IPS-18c (cell line): ENCODE measurements at regions not wholly inside any gene's neighbourhood (a gene's known extent, or its start where the extent isn't known, plus 50 kb on each side); places are given as distances from the start of the nearest gene placed in this dataset.

Experiments used
- H3K4me3 ChIP-seq: 2 replicates; pipeline ENCODE4 v1.7.0; 2013; ENCODE audit warnings: low read depth, mild to moderate bottlenecking, low read length, moderate library complexity; ENCODE audit not compliant: insufficient read depth
- H3K9me3 ChIP-seq: one replicate; pipeline ENCODE4 v1.6.1; 2013; ENCODE audit warnings: mild to moderate bottlenecking, low read length, moderate library complexity; ENCODE audit not compliant: control insufficient read depth, insufficient read depth

DNA sequence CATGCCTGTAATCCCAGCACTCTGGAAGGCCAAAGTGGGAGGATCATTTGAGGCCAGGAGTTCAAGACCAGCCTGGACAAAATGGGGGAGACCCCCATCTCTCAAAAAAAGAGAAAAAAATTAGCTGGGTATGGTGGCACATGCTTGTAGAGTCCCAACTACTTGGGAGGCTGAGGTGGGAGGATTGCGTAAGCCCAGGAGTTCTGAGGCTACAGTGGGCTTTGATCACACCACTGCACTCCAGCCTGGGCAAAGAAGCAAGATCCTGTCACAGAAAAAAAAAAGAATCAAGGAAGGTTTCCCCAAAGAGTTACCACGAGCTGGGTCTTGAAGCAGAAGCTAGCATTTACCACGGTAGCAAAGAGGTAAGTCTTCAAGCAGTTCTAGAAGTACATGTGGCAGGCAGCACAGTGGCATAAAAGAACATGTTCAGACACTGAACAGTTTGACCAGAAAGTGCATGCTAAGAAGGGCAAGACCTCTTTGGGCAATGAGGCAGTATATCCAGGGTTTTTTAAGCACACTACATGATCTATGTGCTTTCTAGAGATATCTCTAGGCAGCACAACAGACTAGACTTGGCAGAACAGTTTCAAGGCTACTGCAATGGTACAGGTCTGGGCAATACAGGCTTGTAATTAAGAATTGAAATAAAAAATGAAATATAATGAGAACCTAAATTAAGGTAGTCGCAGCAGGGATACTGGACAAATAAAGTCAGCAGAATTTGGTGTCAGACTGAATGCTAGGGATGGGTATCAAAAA, 418.5 kb downstream of the SHQ1 start:
- H3K9me3 ChIP-seq: no peaks in the 10 kb centered on the region
- no peak overlapping the region for H3K4me3 ChIP-seq

DNA sequence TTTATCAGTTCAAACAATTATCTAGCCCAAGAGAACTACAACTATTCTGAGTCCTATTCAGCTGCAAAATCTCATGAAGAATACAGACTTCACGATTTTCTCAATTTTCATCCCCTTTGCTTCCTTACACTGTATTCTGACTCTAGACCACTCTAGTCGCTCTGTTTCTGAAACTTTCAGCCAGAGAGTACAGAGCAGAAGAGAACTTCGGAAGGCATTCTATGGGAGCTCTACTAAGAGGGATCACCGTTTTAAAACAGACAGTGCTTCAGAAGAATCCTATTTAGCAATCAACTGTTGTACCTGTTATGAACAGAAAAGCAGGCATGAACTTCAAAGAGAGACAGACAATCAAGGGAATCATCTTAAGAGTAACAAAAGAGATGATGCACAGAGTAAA, 419.4 kb downstream of the SHQ1 start:
- no peaks in the 10 kb centered on the region for H3K9me3 ChIP-seq
- H3K4me3 ChIP-seq: no peak overlapping the region

DNA sequence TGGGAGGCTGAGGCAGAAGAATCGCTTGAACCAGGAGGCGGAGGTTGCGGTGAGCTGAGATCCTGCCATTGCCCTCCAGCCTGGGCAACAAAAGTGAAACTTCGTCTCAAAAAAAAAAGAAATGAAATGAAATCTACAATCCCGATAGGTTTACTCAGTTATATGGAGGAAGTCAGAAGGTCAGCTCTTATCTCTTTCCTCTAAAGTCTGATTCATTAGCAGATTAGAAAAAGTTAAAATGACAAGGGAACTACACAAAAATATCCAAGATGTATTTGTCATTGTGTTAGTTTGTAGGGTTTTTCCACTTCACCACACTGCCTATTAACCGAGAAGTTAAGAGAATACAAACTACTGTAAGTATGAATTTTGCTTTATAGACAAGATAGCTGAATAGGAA, 420.6 kb downstream of the SHQ1 start:
- no peak overlapping the region for H3K4me3 ChIP-seq
- H3K9me3 ChIP-seq: no peaks in the 10 kb centered on the region

DNA sequence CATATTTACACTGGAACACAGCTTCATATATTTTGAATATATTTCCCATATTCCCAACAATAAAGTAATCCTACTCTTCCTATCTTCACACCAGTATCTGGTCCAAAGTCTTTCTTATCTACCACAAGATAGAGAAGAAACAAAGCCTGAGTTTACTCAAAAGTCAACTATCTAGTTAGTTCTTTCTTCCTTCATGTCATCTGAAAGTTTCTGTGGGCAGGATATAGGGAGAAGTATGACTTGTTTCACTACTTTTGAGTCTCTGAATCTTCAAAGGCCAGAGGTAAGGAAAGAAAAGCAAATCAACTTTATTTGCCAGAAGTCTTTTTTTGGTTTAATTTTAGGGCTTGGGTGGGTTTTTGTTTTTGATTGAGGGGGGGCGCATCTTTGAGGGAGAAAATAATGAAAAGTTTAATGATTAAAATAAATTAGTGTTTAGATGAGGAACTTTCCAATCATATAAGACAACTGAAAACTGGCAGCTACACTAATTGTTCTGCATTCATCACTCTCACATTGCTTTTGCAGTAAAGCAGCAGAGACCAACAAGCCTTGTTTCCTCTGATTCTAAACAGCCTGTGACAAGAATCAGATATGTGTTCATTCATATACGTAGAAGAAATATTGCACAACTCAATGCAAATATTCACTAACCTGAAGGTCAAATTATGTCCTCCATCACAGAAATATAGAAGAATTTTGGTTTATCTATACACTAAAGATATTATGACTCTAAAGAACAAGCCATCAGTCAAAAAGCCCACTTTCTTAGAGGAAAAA, 421.4 kb downstream of the SHQ1 start:
- no peaks in the 10 kb centered on the region for H3K9me3 ChIP-seq
- H3K4me3 ChIP-seq: no peak overlapping the region

DNA sequence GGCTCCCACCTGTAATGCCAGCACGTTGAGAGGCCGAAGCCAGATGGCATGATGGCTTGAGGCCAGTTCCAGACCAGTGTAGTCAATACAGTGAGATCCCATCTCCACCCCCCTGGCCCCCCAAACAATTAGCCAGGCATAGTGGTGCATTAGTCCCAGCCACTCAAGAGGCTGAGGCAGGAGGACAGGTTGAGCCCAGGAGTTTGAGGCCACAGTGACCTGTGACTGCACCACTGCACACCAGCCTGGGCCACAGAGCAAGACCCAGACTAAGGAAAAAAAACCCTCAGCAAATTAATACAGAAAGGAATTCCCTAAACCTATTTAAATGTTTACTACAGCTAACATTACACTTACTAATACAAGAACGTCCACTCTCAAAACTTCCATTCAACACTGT, 424.6 kb downstream of the SHQ1 start:
- Histone ChIP-seq H3K9me3 (no peaks in the 10 kb centered on the region), H3K4me3 (no peak overlapping the region)

DNA sequence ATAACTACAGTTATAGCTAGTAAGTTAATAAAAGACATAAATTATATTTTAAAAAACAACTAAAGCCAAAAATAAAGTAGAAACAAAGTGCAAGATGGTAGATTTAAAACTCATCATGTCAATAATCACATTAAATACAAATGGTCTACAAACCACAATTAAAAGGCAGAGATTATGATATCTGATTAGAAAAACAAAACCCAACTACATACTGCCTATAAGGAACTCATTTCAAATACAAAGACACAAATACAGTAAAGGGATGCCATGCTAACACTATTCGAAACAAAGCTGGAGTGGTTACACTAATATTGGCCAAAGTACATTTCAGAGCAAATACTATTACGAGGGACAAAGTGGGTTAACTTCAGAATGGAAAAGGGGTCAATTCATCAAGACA, 426.5 kb downstream of the SHQ1 start:
- Histone ChIP-seq H3K4me3 (no peak overlapping the region), H3K9me3 (no peaks in the 10 kb centered on the region)

DNA sequence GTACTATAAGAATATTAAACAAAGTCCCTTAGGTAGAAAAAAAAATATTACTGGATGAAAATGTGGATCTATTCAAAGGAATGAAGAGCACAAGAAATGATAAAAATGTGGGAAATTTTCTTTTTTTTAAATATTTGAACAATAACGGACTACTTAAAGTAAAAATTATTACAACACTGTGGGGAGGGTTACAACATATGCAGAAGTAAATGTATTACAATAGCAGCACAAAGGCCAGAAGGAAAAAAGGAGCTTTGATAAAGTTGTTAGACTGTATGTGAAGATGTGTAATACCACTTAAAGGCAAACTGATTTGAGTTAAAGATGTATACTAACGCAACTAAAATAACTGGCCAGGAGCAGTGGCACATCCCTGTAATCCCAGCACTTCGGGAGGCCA, 427.1 kb downstream of the SHQ1 start:
- Histone ChIP-seq H3K9me3 (no peaks in the 10 kb centered on the region), H3K4me3 (no peak overlapping the region)

DNA sequence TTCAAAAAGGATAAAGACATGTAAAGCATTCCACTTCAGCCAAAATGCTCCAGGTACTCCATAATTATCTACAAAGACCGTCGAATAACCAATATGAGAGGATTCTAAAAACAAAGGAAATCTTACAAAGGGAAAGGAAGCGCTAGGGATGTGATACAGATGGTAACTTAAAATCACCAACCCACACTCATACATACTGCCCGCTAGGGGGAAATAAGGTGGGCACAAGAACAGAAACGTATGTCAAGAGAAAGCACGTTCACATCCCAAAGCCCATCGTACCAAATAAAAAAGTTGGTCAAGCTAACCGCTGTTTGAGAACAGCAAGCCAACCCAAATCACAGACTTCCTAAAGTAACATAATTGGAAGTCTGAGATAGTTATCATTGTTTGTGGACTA, 429.4 kb downstream of the SHQ1 start:
- Histone ChIP-seq H3K4me3 (no peak overlapping the region), H3K9me3 (no peaks in the 10 kb centered on the region)

DNA sequence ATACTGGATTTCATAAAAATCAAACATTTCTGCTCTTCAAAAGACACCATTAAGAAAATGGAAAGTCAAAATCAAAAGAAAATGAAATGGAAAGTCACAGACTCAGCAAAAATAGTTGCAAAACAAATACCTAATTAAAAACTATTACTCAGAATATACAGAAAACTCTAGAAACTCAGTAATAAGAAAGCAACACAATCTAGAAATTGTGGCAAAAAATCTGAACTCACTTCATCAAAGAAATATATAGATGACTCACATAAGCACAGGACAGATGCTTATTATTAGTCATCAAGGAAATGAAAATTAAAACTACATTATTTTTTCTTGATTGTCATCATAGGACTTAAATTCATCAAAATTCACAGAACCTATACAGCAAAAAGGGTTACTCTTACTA, 430.0 kb downstream of the SHQ1 start:
- Histone ChIP-seq H3K9me3 (no peaks in the 10 kb centered on the region), H3K4me3 (no peak overlapping the region)

DNA sequence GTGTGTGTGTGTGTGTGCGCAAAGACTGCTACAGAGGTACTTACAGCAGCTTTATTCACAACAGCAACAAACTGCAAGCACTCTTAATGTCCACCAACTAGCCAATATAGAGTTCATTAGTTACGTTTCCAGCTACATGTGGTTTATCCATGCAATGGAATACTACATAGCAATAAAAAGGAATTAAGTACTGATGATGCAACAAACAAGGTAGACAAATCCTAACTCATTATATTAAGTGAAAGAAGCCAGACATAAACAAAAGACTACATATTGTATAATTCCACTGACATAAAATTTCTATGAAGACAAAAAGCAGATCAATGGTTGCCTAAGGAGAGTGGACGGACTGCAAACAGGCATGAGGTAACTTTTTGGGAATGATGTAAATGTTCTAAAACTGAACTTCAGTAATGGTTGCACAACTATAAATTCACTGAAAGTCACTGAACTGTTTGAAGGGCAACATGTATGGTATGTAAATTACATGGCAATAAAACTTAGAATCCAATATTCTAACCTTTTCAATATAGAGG, 433.7 kb downstream of the SHQ1 start:
- Histone ChIP-seq H3K9me3 (no peaks in the 10 kb centered on the region), H3K4me3 (no peak overlapping the region)

DNA sequence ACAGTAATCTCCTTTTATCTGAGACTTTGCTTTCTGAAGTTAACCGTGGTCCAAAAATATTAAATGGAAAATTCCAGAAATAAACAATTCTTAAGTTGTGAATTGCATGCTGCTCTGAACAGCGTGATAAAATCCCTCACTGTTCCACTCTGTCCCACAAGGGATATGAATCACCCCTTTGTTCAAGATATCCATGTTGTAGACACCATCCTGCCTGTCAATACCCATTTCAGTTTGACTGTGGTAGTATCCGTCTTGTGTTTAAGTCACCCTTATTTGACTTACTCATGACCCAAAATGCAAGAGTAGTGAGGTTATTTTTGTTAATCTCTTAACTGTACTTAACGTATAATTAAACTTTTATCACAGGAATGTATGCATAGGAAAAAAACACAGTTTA, 435.0 kb downstream of the SHQ1 start:
- Histone ChIP-seq H3K9me3 (no peaks in the 10 kb centered on the region), H3K4me3 (no peak overlapping the region)

DNA sequence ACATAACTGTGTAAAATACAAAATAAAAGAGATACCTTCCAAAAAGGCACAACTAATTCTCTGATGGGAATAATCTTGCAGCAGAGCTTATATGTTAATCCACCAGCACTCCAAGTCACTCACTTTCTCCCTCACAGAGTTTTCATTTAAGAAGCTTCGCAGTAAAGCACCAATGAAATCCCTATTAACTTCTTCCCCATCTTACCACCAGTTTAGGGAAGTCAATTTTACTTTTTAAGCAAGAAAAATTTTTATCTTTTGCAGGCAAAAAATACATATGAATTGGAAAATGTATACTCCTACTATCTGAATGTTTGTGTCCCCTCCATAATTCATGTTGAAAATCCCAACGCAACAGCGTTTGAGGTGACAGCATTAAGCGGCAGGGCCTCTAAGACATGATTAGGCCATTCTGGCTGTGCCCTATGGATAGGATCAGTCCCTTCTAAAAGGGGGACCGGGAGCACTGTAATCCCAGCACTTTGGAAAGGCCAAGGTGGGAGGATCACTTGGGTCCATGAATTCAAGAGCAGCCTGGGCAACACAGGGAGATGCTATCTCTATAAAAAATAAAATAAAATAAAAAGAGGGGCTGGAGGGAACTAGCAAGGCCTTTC, 435.8 kb downstream of the SHQ1 start:
- Histone ChIP-seq H3K4me3 (no peak overlapping the region), H3K9me3 (no peaks in the 10 kb centered on the region)

DNA sequence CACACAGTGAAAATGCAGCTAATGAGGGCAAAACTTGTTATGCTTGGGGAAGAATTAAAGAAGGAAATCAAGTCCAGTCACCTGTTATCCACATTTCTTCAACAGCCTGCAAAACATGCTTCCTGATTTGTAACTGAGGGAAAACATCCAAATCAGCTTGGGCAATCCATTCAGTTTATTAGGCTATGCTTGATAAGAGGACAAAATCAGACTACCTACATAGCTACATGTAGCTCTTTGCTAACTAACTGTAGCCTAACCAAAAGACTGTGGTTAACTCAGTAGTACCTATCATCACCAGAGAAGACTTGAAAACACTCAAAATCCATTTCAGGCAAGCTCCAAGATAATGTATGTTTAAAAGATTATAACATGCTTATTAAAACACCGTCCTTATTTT, 436.4 kb downstream of the SHQ1 start:
- no peak overlapping the region for H3K4me3 ChIP-seq
- H3K9me3 ChIP-seq: no peaks in the 10 kb centered on the region

DNA sequence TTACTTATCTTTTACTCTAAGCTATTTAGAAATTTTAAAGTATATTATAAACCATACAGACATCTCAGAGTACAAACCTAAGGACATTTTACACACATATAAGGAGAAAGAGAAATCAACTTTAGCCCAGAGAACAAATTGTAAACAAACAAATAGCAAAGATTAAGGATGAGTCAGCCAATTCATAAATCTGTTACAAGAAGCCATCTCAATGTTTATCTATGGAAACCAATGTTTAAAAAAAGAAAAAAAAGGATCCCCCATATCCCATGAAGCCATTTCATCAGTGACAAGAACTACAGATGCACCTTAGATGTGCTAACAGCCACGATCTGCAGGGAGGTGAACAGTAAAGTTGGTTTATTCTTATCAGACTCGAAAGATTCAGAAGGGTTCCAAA, 437.1 kb downstream of the SHQ1 start:
- Histone ChIP-seq H3K9me3 (no peaks in the 10 kb centered on the region), H3K4me3 (no peak overlapping the region)

DNA sequence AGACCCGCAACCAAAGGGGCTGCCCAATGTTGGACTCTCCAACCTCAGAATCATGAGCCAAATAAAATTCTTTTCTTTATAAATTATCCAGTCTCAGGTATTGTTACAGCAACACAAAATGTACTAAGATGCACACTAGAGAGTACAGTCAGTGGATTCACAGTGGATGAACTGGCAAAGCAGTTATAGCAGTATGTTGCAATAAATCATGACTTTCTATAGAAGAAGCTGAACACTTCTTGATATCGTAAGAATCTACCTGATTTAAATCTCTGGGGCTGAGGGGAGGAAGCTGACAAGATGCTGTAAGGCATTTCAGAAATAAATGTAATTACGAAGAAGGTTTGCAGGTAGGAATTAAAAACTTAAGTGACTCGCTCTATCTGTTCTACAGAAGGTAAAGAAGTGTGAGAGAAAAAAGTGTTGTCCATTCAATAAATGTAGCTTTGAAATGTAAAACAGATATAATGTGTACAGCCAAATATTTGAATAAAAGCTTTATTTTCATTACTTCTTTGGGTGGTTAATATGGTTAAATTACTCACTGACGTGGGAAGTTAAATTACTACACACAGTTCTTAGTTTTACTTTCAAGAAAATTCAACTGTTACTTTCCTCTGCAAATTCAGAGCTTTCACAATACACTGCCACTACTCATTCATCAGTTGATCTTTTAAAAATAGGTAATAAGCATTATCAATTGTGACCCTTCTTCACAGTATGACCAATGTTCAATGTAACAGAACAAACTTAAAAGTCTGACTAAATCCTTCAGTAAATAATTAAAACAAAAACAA, 439.1 kb downstream of the SHQ1 start:
- H3K4me3 ChIP-seq: no peak overlapping the region
- H3K9me3 ChIP-seq: no peaks in the 10 kb centered on the region

DNA sequence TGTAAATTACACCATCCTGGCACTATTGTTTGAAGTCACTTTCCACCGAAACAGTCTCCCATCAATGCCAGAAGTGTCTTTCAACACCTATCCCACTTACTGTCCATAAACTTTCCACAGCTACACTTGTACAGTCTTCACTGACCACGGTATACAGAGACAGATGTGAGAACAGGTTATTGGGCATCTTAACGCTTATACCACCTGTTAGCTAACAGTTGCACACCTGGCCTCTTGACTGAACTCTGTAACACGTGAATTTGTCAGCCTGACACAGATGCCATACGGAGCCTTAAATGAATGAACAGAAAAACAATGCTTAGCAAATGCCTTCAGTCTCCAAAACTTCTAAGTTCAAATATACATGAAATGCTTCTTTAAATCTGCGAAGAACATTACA, 440.5 kb downstream of the SHQ1 start:
- H3K4me3 ChIP-seq: no peak overlapping the region
- H3K9me3 ChIP-seq: no peaks in the 10 kb centered on the region

DNA sequence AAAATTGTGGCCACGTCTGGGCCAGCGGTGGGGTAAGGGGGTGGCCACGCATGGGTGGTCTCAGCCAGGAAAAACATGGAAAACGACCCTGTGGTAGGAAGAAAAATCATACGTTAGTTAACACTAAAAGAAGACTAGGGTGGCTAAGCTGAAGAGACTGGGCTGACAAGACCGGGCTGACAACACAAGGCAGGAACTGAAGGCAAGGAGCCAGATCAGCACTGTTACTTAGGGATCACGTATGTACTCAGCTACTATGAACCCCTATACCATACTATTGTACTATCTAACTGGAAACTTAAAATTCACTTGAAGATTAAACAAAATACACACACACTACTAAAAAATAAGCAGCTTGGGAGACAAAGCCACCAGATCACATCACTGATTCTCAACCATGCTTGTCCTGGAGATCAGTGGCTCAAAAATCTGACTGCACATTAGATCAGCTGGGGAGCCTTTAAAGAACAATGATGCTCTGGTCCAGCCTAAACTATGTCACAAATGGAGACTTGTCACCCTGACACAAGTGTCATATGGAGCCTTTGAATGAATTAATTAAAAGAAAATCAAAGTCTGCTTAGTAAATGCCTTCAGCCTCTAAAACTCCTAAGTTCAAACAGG, 442.2 kb downstream of the SHQ1 start:
- H3K4me3 ChIP-seq: no peak overlapping the region
- H3K9me3 ChIP-seq: no peaks in the 10 kb centered on the region
